Type B pancreatic cell (in vitro differentiated cells): ENCODE measurements at regions not wholly inside any gene's neighbourhood (a gene's known extent, or its start where the extent isn't known, plus 50 kb on each side); places are given as distances from the start of the nearest gene placed in this dataset.

Source experiments
- DNase-seq: peaks from one replicate; pipeline ENCODE4 v3.0.0; 2021; ENCODE audit warnings: mixed read lengths; ENCODE audit not compliant: unreplicated experiment; ENCODE audit errors: extremely low spot score
- H3K27ac Mint-ChIP-seq: 2 replicates; pipeline ENCODE4 v1.8.0; 2021; ENCODE audit warnings: mild to moderate bottlenecking, mixed read lengths
- H3K27me3 Mint-ChIP-seq: 2 replicates; pipeline ENCODE4 v1.8.0; 2021; ENCODE audit warnings: mixed read lengths
- H3K36me3 Mint-ChIP-seq: 2 replicates; pipeline ENCODE4 v1.8.0; 2021; ENCODE audit warnings: mixed read lengths
- H3K4me1 Mint-ChIP-seq: one replicate; pipeline ENCODE4 v1.8.0; 2021; ENCODE audit warnings: mixed read lengths; ENCODE audit not compliant: unreplicated experiment
- H3K4me3 Mint-ChIP-seq: 2 replicates; pipeline ENCODE4 v1.8.0; 2021; ENCODE audit warnings: mild to moderate bottlenecking, mixed read lengths
- H3K9me3 Mint-ChIP-seq: 2 replicates; pipeline ENCODE4 v1.8.0; 2021; ENCODE audit warnings: mixed read lengths
- CTCF ChIP-seq: fragments of 200-600 bp; sonication (generic); conservative IDR thresholded peaks from 2 replicates; pipeline ENCODE4 v1.5.0; 2021; ENCODE audit warnings: antibody characterized with exemption, mild to moderate bottlenecking

GRCh38 chr1:37294529-37294928, 179.9 kb upstream of the ZC3H12A start:
- H3K4me3 Mint-ChIP-seq, result no peak overlapping the region
- no peak overlapping the region for H3K27ac Mint-ChIP-seq
- DNase-seq, result no peak
- H3K27me3 Mint-ChIP-seq, result peaks cover 66% of the 10 kb centered on the region
- no peaks in the 10 kb centered on the region for H3K9me3 Mint-ChIP-seq
- no peak for TF ChIP-seq CTCF
- H3K36me3 Mint-ChIP-seq, result no peaks in the 10 kb centered on the region
- no peaks in the 10 kb centered on the region for H3K4me1 Mint-ChIP-seq

GRCh38 chr1:37298769-37299168, 175.6 kb upstream of the ZC3H12A start:
- H3K27me3 Mint-ChIP-seq, result peaks cover 69% of the 10 kb centered on the region
- no peak for DNase-seq
- H3K36me3 Mint-ChIP-seq, result no peaks in the 10 kb centered on the region
- H3K9me3 Mint-ChIP-seq, result no peaks in the 10 kb centered on the region
- TF ChIP-seq CTCF, result no peak
- H3K4me3 Mint-ChIP-seq, result no peak overlapping the region
- no peak overlapping the region for H3K27ac Mint-ChIP-seq
- no peaks in the 10 kb centered on the region for H3K4me1 Mint-ChIP-seq

GRCh38 chr1:37299216-37299615, 175.2 kb upstream of the ZC3H12A start:
- no peak for TF ChIP-seq CTCF
- DNase-seq, result no peak
- Mint-ChIP-seq H3K27ac (no peak overlapping the region), H3K4me3 (no peak overlapping the region), H3K9me3 (no peaks in the 10 kb centered on the region), H3K36me3 (no peaks in the 10 kb centered on the region), H3K4me1 (no peaks in the 10 kb centered on the region), H3K27me3 (peaks cover 71% of the 10 kb centered on the region)

GRCh38 chr1:37303884-37304574, 170.4 kb upstream of the ZC3H12A start:
- no peak for DNase-seq
- H3K27ac Mint-ChIP-seq, result no peak overlapping the region
- no peaks in the 10 kb centered on the region for H3K4me1 Mint-ChIP-seq
- no peak overlapping the region for H3K4me3 Mint-ChIP-seq
- H3K9me3 Mint-ChIP-seq, result no peaks in the 10 kb centered on the region
- no peaks in the 10 kb centered on the region for H3K36me3 Mint-ChIP-seq
- peaks cover 64% of the 10 kb centered on the region for H3K27me3 Mint-ChIP-seq
- no peak for TF ChIP-seq CTCF

- no peak for DNase-seq
- H3K27ac Mint-ChIP-seq, result no peak overlapping the region
- no peaks in the 10 kb centered on the region for H3K4me1 Mint-ChIP-seq
- TF ChIP-seq CTCF, result no peak
- H3K4me3 Mint-ChIP-seq, result no peak overlapping the region
- H3K27me3 Mint-ChIP-seq, result peaks cover 65% of the 10 kb centered on the region
- H3K9me3 Mint-ChIP-seq, result no peaks in the 10 kb centered on the region
- H3K36me3 Mint-ChIP-seq, result no peaks in the 10 kb centered on the region
Observed at GRCh38 chr1:37305108-37305507, 169.3 kb upstream of the ZC3H12A start.

GRCh38 chr1:37305841-37306240, 168.5 kb upstream of the ZC3H12A start:
- no peaks in the 10 kb centered on the region for H3K9me3 Mint-ChIP-seq
- H3K4me1 Mint-ChIP-seq, result no peaks in the 10 kb centered on the region
- no peak for DNase-seq
- no peak for TF ChIP-seq CTCF
- H3K4me3 Mint-ChIP-seq, result no peak overlapping the region
- no peak overlapping the region for H3K27ac Mint-ChIP-seq
- H3K36me3 Mint-ChIP-seq, result no peaks in the 10 kb centered on the region
- H3K27me3 Mint-ChIP-seq, result peaks cover 64% of the 10 kb centered on the region
